Neural cell (in vitro differentiated cells): ENCODE measurements at regions not wholly inside any gene's neighbourhood (a gene's known extent, or its start where the extent isn't known, plus 50 kb on each side); places are given as distances from the start of the nearest gene placed in this dataset.
A peak's percentile ranks its signal among the peaks of the same experiment; 100 is the strongest.

ENCODE experiments used
- H2AFZ ChIP-seq: fragments of 200-600, 300-800 bp; sonication (generic), shearing (Covaris generic); 2 replicates; pipeline ENCODE4 v1.6.0; 2014; ENCODE audit warnings: low read depth, mild to moderate bottlenecking, antibody characterized with exemption, low read length, moderate library complexity
- H3F3A ChIP-seq: fragments of 200-600 bp; shearing (Covaris generic); 2 replicates; pipeline ENCODE4 v1.6.1; 2016; ENCODE audit warnings: mild to moderate bottlenecking, moderate library complexity, mixed read lengths, antibody characterized with exemption, low read length; ENCODE audit not compliant: insufficient read depth, poor library complexity, severe bottlenecking
- H3K27ac ChIP-seq: fragments of 200-600, 300-800 bp; sonication (generic), shearing (Covaris generic); 2 replicates; pipeline ENCODE4 v1.5.1; 2014; ENCODE audit warnings: mild to moderate bottlenecking, low read length, moderate library complexity
- H3K27me3 ChIP-seq: fragments of 300-800, 200-600 bp; sonication (generic), shearing (Covaris generic); 2 replicates; pipeline ENCODE4 v1.6.0; 2014; ENCODE audit warnings: mild to moderate bottlenecking, low read depth, low read length, moderate library complexity; ENCODE audit not compliant: insufficient read depth
- H3K36me3 ChIP-seq: fragments of 300-800, 200-600 bp; sonication (generic), shearing (Covaris generic); 2 replicates; pipeline ENCODE4 v1.5.1; 2014; ENCODE audit warnings: mild to moderate bottlenecking, antibody characterized with exemption, low read length, moderate library complexity; ENCODE audit not compliant: insufficient read depth
- H3K4me2 ChIP-seq: fragments of 300-800, 200-600 bp; sonication (generic), shearing (Covaris generic); 2 replicates; pipeline ENCODE4 v1.6.0; 2014; ENCODE audit warnings: mild to moderate bottlenecking, low read length
- H3K4me3 ChIP-seq: fragments of 300-800, 200-600 bp; sonication (generic), shearing (Covaris generic); 2 replicates; pipeline ENCODE4 v1.5.1; 2014; ENCODE audit warnings: mild to moderate bottlenecking, low read length, moderate library complexity
- H3K79me2 ChIP-seq: fragments of 200-600 bp; shearing (Covaris generic); replicated peaks from 2 replicates; pipeline ENCODE4 v1.6.0; 2014; ENCODE audit warnings: mild to moderate bottlenecking, low read length, moderate library complexity; ENCODE audit not compliant: insufficient read depth
- H3K9ac ChIP-seq: fragments of 300-800, 200-600 bp; sonication (generic), shearing (Covaris generic); 2 replicates; pipeline ENCODE4 v1.6.1; 2016; ENCODE audit warnings: mild to moderate bottlenecking, low read length, mixed read lengths
- H3K9me2 ChIP-seq: fragments of 200-600 bp; shearing (Covaris generic); 2 replicates; pipeline ENCODE4 v1.6.1; 2016; ENCODE audit warnings: mild to moderate bottlenecking, low read length, mixed read lengths; ENCODE audit not compliant: insufficient read depth
- H3K9me3 ChIP-seq: fragments of 200-600, 300-800 bp; sonication (generic), shearing (Covaris generic); 2 replicates; pipeline ENCODE4 v1.6.1; 2016; ENCODE audit warnings: mild to moderate bottlenecking, mixed run types, low read length, moderate library complexity, mixed read lengths
- H4K20me1 ChIP-seq: fragments of 200-600 bp; shearing (Covaris generic); 2 replicates; pipeline ENCODE4 v1.6.1; 2016; ENCODE audit warnings: mild to moderate bottlenecking, mixed run types; ENCODE audit not compliant: insufficient read depth
- EP300 ChIP-seq: fragments of 450-650 bp; conservative IDR thresholded peaks from 2 replicates; pipeline ENCODE4 v1.6.1; 2014; ENCODE audit warnings: antibody characterized with exemption, mild to moderate bottlenecking, moderate library complexity; ENCODE audit not compliant: poor library complexity, severe bottlenecking
- EZH2 ChIP-seq: fragments of 200-600, 300-800 bp; shearing (Covaris generic), sonication (generic); IDR thresholded peaks from 2 replicates; pipeline ENCODE4 v1.6.1; 2014; ENCODE audit warnings: antibody characterized with exemption, low read length, borderline replicate concordance, mild to moderate bottlenecking; ENCODE audit not compliant: insufficient read depth, poor library complexity, severe bottlenecking
- MXI1 ChIP-seq: fragments of 450-650 bp; conservative IDR thresholded peaks from 2 replicates; pipeline ENCODE4 v1.6.1; 2014; ENCODE audit warnings: antibody characterized with exemption, mild to moderate bottlenecking; ENCODE audit not compliant: poor library complexity, severe bottlenecking
- POLR2AphosphoS5 ChIP-seq: IDR thresholded peaks from 2 replicates; pipeline ENCODE4 v1.6.1; 2012
- RAD21 ChIP-seq: fragments of 450-650 bp; conservative IDR thresholded peaks from 2 replicates; pipeline ENCODE4 v1.6.1; 2014; ENCODE audit warnings: antibody characterized with exemption, mild to moderate bottlenecking, moderate library complexity
- SMC3 ChIP-seq: fragments of 450-650 bp; conservative IDR thresholded peaks from 2 replicates; pipeline ENCODE4 v1.6.1; 2014; ENCODE audit warnings: antibody characterized with exemption, mild to moderate bottlenecking, moderate library complexity; ENCODE audit not compliant: poor library complexity
- TAF1 ChIP-seq: IDR thresholded peaks from 2 replicates; pipeline ENCODE4 v1.6.1; 2012; ENCODE audit warnings: low read depth
- TF ChIP-seq, protein P1 (sequence below): IDR thresholded peaks from 2 replicates; pipeline ENCODE4 v1.6.1; 2012; ENCODE audit warnings: borderline replicate concordance
- TF ChIP-seq, protein P2 (sequence below): fragments of 450-650 bp; IDR thresholded peaks from 2 replicates; pipeline ENCODE4 v1.5.1; 2014; ENCODE audit warnings: antibody characterized with exemption, mild to moderate bottlenecking, moderate library complexity; ENCODE audit not compliant: poor library complexity, severe bottlenecking

DNA sequence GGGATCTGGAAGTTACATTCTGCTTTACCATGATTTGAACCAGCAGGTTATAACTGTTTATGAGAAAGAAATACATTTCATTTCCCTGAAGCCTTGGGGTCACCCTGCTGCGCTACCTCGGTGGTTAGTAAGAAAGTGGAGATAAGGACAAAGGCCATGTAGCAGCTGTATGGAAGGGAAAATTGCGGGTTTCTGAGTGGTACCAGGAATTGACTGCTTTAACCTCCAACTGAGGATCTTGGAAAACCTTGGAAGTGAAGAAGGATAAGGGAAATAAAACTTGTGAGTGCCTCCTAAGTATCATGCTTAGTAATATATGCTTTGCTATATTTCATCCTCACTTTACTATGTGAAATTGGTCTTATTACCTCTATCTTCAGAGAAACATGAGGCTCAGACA lies 76.1 kb upstream of the GAP43 start:
- no peak overlapping the region for H3K4me2 ChIP-seq
- H3K9me2 ChIP-seq, result no peaks in the 10 kb centered on the region
- H3K4me3 ChIP-seq, result no peak overlapping the region
- no peaks in the 10 kb centered on the region for H3K36me3 ChIP-seq
- H3K79me2 ChIP-seq, result no peaks in the 10 kb centered on the region
- H3K27me3 ChIP-seq, result no peaks in the 10 kb centered on the region
- H3F3A ChIP-seq, result no peaks in the 10 kb centered on the region
- H3K9me3 ChIP-seq, result no peaks in the 10 kb centered on the region
- H4K20me1 ChIP-seq, result no peaks in the 10 kb centered on the region
- no peak overlapping the region for H3K27ac ChIP-seq
- TF ChIP-seq, protein P1, sequence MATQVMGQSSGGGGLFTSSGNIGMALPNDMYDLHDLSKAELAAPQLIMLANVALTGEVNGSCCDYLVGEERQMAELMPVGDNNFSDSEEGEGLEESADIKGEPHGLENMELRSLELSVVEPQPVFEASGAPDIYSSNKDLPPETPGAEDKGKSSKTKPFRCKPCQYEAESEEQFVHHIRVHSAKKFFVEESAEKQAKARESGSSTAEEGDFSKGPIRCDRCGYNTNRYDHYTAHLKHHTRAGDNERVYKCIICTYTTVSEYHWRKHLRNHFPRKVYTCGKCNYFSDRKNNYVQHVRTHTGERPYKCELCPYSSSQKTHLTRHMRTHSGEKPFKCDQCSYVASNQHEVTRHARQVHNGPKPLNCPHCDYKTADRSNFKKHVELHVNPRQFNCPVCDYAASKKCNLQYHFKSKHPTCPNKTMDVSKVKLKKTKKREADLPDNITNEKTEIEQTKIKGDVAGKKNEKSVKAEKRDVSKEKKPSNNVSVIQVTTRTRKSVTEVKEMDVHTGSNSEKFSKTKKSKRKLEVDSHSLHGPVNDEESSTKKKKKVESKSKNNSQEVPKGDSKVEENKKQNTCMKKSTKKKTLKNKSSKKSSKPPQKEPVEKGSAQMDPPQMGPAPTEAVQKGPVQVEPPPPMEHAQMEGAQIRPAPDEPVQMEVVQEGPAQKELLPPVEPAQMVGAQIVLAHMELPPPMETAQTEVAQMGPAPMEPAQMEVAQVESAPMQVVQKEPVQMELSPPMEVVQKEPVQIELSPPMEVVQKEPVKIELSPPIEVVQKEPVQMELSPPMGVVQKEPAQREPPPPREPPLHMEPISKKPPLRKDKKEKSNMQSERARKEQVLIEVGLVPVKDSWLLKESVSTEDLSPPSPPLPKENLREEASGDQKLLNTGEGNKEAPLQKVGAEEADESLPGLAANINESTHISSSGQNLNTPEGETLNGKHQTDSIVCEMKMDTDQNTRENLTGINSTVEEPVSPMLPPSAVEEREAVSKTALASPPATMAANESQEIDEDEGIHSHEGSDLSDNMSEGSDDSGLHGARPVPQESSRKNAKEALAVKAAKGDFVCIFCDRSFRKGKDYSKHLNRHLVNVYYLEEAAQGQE, result peak; percentile 91
- no peak for TF ChIP-seq POLR2AphosphoS5
- no peak overlapping the region for H2AFZ ChIP-seq
- no peak overlapping the region for H3K9ac ChIP-seq

DNA sequence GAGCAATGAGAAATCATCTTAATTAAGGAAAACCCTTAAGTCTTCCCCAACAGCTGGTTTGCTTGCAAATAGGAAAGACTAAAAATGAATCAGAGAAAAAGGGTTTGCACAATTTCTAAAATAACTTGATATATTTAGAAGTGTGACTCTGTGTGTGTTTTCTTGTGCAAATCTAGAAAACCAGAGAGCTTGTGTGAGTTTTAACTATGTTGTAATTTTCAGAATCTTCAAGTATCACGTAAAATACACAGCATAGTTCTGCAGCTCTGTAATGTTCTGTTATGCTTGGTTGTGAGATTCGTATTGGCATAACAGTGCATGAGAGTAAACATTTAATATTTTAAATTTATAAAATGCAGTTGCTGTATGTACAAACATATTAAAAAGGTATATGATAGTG lies 74.7 kb upstream of the GAP43 start:
- Histone ChIP-seq H3K4me2 (no peak overlapping the region), H3K27ac (no peak overlapping the region), H3K9ac (no peak overlapping the region), H3K4me3 (no peak overlapping the region), H3K36me3 (no peaks in the 10 kb centered on the region), H3F3A (no peaks in the 10 kb centered on the region), H3K9me3 (no peaks in the 10 kb centered on the region), H3K9me2 (no peaks in the 10 kb centered on the region), H2AFZ (no peak overlapping the region), H3K27me3 (no peaks in the 10 kb centered on the region), H3K79me2 (no peaks in the 10 kb centered on the region), H4K20me1 (no peaks in the 10 kb centered on the region)
- TF ChIP-seq EZH2, result no peak
- no peak for TF ChIP-seq RAD21
- no peak for TF ChIP-seq SMC3

DNA sequence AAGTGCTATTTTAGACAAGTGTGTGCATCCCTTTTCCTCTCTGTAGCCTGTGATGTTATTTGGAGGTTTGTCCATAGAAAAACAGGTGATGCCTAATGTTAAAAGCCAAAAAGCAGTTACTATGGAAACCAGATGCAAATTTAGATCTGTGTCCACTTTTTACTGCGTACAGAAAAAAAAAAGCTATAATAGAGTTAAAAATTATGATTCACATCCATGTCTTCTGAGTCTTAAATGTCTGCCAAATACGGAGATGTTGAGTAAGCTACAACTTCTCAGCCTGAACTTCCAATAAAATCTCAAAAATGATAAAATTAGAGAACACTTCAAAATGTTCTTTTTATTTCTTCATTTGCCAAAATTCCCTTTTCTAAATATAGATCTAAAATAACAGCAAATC lies 74.2 kb upstream of the GAP43 start:
- H3K4me2 ChIP-seq, result no peak overlapping the region
- no peaks in the 10 kb centered on the region for H3F3A ChIP-seq
- TF ChIP-seq TAF1 (no peak), EZH2 (no peak), MXI1 (no peak), EP300 (no peak), POLR2AphosphoS5 (no peak), SMC3 (no peak), RAD21 (no peak)
- TF ChIP-seq, protein P2, sequence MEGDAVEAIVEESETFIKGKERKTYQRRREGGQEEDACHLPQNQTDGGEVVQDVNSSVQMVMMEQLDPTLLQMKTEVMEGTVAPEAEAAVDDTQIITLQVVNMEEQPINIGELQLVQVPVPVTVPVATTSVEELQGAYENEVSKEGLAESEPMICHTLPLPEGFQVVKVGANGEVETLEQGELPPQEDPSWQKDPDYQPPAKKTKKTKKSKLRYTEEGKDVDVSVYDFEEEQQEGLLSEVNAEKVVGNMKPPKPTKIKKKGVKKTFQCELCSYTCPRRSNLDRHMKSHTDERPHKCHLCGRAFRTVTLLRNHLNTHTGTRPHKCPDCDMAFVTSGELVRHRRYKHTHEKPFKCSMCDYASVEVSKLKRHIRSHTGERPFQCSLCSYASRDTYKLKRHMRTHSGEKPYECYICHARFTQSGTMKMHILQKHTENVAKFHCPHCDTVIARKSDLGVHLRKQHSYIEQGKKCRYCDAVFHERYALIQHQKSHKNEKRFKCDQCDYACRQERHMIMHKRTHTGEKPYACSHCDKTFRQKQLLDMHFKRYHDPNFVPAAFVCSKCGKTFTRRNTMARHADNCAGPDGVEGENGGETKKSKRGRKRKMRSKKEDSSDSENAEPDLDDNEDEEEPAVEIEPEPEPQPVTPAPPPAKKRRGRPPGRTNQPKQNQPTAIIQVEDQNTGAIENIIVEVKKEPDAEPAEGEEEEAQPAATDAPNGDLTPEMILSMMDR, result no peak
- TF ChIP-seq, protein P1, result no peak
- H3K9me3 ChIP-seq, result no peaks in the 10 kb centered on the region
- no peak overlapping the region for H3K27ac ChIP-seq
- H3K9ac ChIP-seq, result no peak overlapping the region
- no peaks in the 10 kb centered on the region for H3K36me3 ChIP-seq
- H3K27me3 ChIP-seq, result no peaks in the 10 kb centered on the region
- H3K4me3 ChIP-seq, result no peak overlapping the region
- no peak overlapping the region for H2AFZ ChIP-seq
- H3K79me2 ChIP-seq, result no peaks in the 10 kb centered on the region
- no peaks in the 10 kb centered on the region for H4K20me1 ChIP-seq
- H3K9me2 ChIP-seq, result no peaks in the 10 kb centered on the region
